HG02610 (cell line): ENCODE measurements at regions not wholly inside any gene's neighbourhood (a gene's known extent, or its start where the extent isn't known, plus 50 kb on each side); places are given as distances from the start of the nearest gene placed in this dataset.
"Not testable (repeated sequence)": the region's sequence is repeated elsewhere in the genome, so short reads cannot be mapped to it uniquely, and the experiment has no call there.

ENCODE experiments used
- ATAC-seq: cut with Tn5 transposase; IDR thresholded peaks from one replicate; pipeline ENCODE4 v1.9.1; 2021; ENCODE audit warnings: mild to moderate bottlenecking, moderate library complexity; ENCODE audit not compliant: unreplicated experiment

GRCh38 chr15:22134941-22135566 lies 54.7 kb downstream of the OR4M2 start:
- ATAC-seq: not testable (repeated sequence)

- not testable (repeated sequence) for ATAC-seq
These were observed 57.2 kb downstream of the OR4M2 start for GRCh38 chr15:22137572-22137971.

- ATAC-seq: not testable (repeated sequence)
These were observed 60.8 kb downstream of the OR4M2 start for GRCh38 chr15:22141106-22141505.

GRCh38 chr15:22148109-22148508 lies 67.8 kb downstream of the OR4M2 start:
- peak; percentile 68 for ATAC-seq

- ATAC-seq: peak; percentile 44
These were observed 77.9 kb downstream of the OR4M2 start for GRCh38 chr15:22158243-22158642.

GRCh38 chr15:22160283-22160682 lies 80.0 kb downstream of the OR4M2 start:
- ATAC-seq: peak; percentile 15

GRCh38 chr15:22160741-22161140 lies 80.4 kb downstream of the OR4M2 start:
- peak; percentile 63 for ATAC-seq

- ATAC-seq: peak; percentile 66
These were observed 81.1 kb downstream of the OR4M2 start for GRCh38 chr15:22161398-22161797.

- ATAC-seq: not testable (repeated sequence)
These were observed 83.4 kb downstream of the OR4M2 start for GRCh38 chr15:22163715-22164114.

GRCh38 chr15:22167521-22167920 lies 87.2 kb downstream of the OR4M2 start:
- ATAC-seq: not testable (repeated sequence)

- ATAC-seq: peak; percentile 79
These were observed 93.0 kb downstream of the OR4M2 start for GRCh38 chr15:22173029-22173998.

GRCh38 chr15:22174088-22174487 lies 93.8 kb downstream of the OR4M2 start:
- peak; percentile 38 for ATAC-seq

GRCh38 chr15:22177965-22178364 lies 97.6 kb downstream of the OR4M2 start:
- ATAC-seq: not testable (repeated sequence)

- ATAC-seq: not testable (repeated sequence)
These were observed 98.1 kb downstream of the OR4M2 start for GRCh38 chr15:22178438-22178837.

GRCh38 chr15:22179043-22179442 lies 98.7 kb downstream of the OR4M2 start:
- not testable (repeated sequence) for ATAC-seq

GRCh38 chr15:22180611-22181010 lies 100.3 kb downstream of the OR4M2 start:
- not testable (repeated sequence) for ATAC-seq

- ATAC-seq: not testable (repeated sequence)
These were observed 104.4 kb downstream of the OR4M2 start for GRCh38 chr15:22184678-22185077.

GRCh38 chr15:22186846-22187532 lies 106.7 kb downstream of the OR4M2 start:
- not testable (repeated sequence) for ATAC-seq

- ATAC-seq: not testable (repeated sequence)
These were observed 111.5 kb downstream of the OR4M2 start for GRCh38 chr15:22191818-22192217.

- ATAC-seq: not testable (repeated sequence)
These were observed 114.7 kb downstream of the OR4M2 start for GRCh38 chr15:22194739-22195617.
